SK-N-SH treated with all-trans-retinoic acid at 6 μM for 48 hours (cell line): ENCODE measurements at regions not wholly inside any gene's neighbourhood (a gene's known extent, or its start where the extent isn't known, plus 50 kb on each side); places are given as distances from the start of the nearest gene placed in this dataset.

Experiments used
- ARNTL ChIP-seq: fragments of 450-650 bp; formaldehyde crosslinking; IDR thresholded peaks from 2 replicates; pipeline ENCODE4 v1.5.0; 2020; ENCODE audit warnings: low read depth, mild to moderate bottlenecking, moderate library complexity, borderline replicate concordance
- CREB5 ChIP-seq: fragments of 250-450 bp; sonication (Bioruptor Pico); IDR thresholded peaks from 2 replicates; pipeline ENCODE4 v1.5.1; 2020; ENCODE audit warnings: low read depth, mild to moderate bottlenecking, moderate library complexity
- RARB ChIP-seq: fragments of 250-450 bp; sonication (Bioruptor Pico); IDR thresholded peaks from 2 replicates; pipeline ENCODE4 v1.8.0; 2021; ENCODE audit warnings: mild to moderate bottlenecking, moderate library complexity
- ZFP30 ChIP-seq: fragments of 450-650 bp; formaldehyde crosslinking; IDR thresholded peaks from 2 replicates; pipeline ENCODE4 v1.5.0; 2022; ENCODE audit warnings: mild to moderate bottlenecking, moderate library complexity
- ZNF565 ChIP-seq: fragments of 450-650 bp; formaldehyde crosslinking; conservative IDR thresholded peaks from 2 replicates; pipeline ENCODE4 v1.5.0; 2020; ENCODE audit warnings: low read depth, mild to moderate bottlenecking, moderate library complexity

DNA sequence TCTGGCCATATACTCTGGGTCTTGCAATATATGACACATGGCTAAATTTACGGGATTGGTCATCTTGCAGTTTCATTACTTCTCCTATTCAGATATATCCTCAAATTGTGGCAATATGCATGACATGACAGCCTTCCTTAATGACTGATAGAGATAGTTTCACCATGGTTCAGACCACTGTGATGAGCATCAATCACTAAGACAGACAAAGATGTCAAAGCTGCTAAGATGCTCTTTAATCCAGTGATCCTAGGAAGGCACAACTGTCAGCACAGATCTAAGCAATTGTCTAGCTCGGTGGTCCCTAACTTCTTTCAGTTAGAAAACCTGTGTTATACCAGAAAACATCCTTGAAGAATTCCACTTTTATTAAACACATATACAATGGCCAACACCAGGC lies 70.9 kb upstream of the ADGRL2 start:
- TF ChIP-seq ZNF565 (CRISPR knock-in tag) (no peak), ARNTL (no peak), ZFP30 (CRISPR knock-in tag) (no peak), RARB (CRISPR knock-in tag) (no peak), CREB5 (no peak)
